Prostate gland (tissue), 2 donors: ENCODE measurements at regions not wholly inside any gene's neighbourhood (a gene's known extent, or its start where the extent isn't known, plus 50 kb on each side); places are given as distances from the start of the nearest gene placed in this dataset.

Experiments
- CTCF ChIP-seq, 4 experiments: fragments of 200-600 bp in 2 of 4; fragments of 450-650 bp in 2 of 4; sonication (generic) in 2 of 4; IDR thresholded peaks; 1 replicate in 3 of 4; 2 replicates in 1 of 4; pipeline ENCODE4 v1.5.1; 2016 to 2019; ENCODE audit warnings: antibody characterized with exemption in 4 of 4, mild to moderate bottlenecking in 2 of 4, moderate library complexity in 2 of 4
- POLR2A ChIP-seq: fragments of 450-650 bp; IDR thresholded peaks from one replicate; pipeline ENCODE4 v1.6.1; 2016; ENCODE audit warnings: antibody characterized with exemption, mild to moderate bottlenecking
- POLR2AphosphoS5 ChIP-seq: sonication (generic); formaldehyde crosslinking; IDR thresholded peaks from one replicate; pipeline ENCODE4 v1.6.1; 2017; ENCODE audit warnings: antibody characterized with exemption

GRCh38 chr11:129605815-129606214, 209.8 kb upstream of the TMEM45B start:
- TF ChIP-seq CTCF (IDR thresholded peaks at IDR 0.05) = no peak
- no peak for TF ChIP-seq POLR2A
- no peak for TF ChIP-seq POLR2AphosphoS5
